AML-193 (cell line): ENCODE measurements at regions not wholly inside any gene's neighbourhood (a gene's known extent, or its start where the extent isn't known, plus 50 kb on each side); places are given as distances from the start of the nearest gene placed in this dataset.
A peak's percentile ranks its signal among the peaks of the same experiment; 100 is the strongest.

Experiments used
- DNase-seq, 2 experiments: peaks; one replicate each; lab custom pipeline; 2025; lab: John Stamatoyannopoulos, UW

GRCh38 chr15:58324533-58324932 lies 107.3 kb upstream of the LIPC start:
- no peak for DNase-seq

- no peak for DNase-seq
Measured at GRCh38 chr15:58327958-58328357, 103.8 kb upstream of the LIPC start.

- no peak for DNase-seq
Measured at GRCh38 chr15:58329211-58329610, 102.6 kb upstream of the LIPC start.

DNA sequence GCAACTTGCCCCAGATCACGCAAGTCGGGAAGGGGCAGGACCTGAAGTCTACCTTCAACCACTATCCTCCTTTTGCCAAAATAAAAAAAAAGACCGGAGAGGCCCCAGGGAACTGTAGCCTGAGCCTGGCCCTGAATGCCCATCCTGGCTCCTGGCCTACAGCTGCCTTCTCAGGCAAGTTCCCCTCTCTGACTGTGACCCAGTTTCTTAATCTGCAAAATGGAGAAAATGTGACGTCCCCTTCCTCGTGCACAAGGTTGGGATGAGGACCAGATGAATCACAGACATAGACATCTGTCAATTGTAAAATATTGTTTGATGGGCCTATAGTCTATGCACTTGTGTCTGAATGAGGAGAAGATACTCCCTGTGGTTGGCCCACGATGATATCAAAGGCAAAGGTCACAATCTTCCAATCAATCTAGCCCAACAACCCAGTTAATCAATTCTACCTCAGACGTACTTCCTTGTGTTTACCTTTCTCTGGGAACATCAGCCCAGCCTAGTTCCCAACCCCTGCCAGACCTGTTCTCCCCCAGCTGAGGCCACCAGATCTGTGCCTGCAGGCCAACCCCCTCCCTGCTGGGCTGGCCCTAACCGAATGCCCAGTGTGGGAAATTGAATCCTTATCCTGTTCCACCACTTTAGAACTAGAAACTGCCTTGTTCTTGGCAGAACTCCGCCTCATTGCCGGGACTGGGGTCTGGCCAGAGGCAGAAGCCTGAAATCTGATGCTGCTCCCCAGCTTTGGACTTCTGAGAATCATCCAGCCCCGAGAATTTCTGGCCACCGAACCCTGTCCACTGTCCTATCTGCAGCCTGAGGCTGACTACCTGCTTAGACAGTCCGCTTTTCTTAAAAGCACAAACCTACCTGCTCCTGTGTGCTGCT lies 101.8 kb upstream of the LIPC start:
- DNase-seq = no peak

DNA sequence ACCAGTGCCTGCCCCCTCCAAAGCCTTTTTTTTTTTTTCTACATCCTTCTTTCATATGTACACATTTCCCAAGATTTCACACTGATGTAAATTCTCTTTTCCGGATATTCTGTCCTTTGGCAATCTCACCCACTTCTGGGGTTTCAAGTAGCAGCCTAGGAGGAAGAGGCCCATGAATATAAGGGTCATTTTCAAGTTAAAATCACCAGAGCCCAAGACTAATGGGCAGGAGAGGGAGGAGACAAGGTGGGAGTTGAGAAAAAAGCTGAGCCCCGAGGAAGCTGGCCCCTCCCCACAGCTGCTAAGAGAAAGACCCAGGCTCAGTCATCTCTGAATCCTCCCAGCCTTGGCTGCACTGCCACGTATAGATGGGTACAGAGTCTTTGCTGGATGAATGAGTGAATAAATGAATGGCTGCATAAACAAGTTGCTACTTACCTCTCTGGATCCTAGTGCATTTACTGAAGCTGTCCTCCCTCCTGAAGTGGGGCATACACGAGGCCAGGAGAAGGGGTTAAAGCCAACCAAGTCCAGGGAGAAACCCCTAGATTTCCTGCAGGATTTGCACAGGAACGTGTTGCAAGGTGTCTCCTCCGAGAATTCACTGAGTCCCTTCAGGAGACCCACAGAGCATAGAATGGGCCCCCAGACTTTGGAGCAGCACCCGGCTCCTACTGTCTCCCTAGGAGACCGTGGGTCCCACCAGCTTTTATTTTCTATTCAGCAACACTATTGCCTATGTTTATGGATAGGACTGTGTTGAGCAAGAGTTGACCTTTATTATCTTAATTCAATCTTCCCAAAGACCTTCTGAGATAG lies 100.8 kb upstream of the LIPC start:
- DNase-seq = no peak

DNA sequence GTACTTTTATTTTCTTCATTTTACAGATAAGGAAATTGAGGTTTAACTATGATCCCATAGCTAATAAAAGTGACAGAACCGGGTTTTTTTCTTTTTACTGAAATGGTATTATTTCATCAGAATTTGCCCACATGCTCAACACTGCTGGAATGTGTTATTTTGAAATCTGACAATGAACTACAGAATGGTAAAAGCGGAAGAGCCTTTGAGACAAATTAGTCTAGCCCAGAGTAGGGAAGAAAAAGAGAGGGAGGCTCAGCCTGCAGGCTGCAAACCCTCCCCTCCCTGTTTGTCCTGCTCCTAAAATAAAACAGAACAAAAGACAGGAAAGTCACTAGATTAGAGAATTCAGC lies 100.3 kb upstream of the LIPC start:
- peak; percentile 90 to 94 for DNase-seq

DNA sequence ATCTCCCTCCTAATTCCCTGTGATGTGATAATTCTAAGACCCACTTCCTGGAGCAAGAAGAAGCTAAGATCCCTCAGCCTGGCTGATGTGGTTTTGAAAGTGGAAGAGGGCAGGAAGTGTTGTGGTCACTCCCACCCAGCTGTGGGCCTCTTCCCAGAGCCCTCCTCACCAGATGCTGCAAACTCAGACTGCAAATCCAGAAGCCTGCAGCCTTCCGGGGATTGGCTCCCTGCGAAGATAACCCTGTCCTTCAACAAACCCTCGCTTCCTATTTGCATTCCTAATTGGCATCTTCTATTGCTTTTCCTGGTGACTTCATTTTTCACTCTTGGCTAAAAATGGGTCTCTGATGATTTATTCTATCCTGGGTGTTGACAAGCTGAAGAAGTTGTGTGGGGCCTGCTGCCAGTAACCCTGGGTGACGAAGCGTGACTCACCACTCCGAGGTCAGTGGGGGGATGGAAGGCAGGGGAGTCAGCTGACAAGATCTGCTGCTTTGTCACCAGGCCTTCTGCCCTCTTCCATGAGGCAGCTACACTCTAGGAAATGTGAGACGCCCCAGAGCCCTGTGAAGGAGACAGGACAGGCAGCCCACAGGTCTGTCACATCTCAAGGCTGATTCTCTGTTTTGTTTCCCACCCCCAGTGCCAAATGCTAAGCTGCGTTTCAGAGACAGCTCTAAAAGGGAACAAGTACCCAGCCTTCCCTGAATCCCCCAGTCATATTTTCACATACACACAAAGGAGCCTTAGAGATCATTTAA lies 99.7 kb upstream of the LIPC start:
- peak; percentile 92 to 96 for DNase-seq

GRCh38 chr15:58332676-58333400 lies 99.0 kb upstream of the LIPC start:
- DNase-seq = peak in 1 of 2 experiments; percentile 5

DNA sequence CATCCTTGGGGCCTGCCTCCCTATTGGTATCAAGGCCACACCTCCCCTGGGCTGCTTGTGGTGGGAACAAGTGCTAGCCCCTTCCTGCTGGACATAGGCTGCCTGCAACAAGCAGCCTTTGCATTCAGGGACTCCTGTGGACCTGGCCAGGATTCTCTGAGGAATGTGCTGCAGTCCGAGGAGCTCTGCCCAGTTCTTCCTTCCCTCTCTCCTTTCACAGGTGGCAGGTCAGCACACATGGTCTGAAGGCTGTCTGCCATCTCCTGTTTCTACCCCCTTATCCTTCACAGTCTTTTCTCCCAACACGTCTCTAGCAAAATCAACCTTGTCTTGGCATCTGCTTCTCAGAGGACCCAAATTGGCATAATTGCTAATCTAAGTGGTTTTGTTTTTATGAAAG lies 97.0 kb upstream of the LIPC start:
- no peak for DNase-seq

DNA sequence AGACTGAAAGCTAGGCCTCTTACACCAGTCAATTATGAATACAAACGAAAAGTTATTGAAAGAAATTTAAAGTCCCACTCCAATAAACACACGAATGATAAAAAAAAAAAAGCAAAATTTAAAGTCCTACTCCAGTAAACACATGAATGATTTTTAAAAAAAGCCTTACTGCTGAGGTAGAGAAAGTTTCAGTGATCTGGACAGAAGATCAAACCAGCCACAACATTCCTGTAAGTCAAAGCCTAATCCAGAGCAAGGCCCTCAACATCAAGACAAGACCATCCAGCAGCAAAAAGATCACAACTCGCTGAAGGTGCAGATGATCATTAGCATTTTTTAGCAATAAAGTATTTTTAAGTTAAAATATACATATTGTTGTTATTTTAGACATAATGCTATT lies 95.6 kb upstream of the LIPC start:
- no peak for DNase-seq

DNA sequence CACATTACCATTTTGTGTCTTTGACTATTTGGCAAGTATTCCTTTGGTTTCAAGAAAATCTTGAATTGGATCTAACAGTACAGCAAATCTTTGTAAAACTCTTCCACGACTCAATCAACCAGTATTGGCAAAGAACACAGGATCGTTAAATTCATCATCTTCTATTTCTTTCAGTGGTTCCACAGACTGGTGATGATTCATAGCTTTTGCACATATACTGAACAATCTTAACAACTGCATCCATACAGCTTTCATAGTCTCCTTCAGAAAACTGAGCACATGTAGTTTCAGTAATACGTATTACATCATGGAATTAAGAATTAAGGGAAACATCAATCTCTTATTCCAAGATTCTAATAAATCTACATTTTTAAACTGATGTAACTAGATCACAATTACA lies 91.6 kb upstream of the LIPC start:
- DNase-seq = no peak

GRCh38 chr15:58342508-58342907 lies 89.3 kb upstream of the LIPC start:
- no peak for DNase-seq

DNA sequence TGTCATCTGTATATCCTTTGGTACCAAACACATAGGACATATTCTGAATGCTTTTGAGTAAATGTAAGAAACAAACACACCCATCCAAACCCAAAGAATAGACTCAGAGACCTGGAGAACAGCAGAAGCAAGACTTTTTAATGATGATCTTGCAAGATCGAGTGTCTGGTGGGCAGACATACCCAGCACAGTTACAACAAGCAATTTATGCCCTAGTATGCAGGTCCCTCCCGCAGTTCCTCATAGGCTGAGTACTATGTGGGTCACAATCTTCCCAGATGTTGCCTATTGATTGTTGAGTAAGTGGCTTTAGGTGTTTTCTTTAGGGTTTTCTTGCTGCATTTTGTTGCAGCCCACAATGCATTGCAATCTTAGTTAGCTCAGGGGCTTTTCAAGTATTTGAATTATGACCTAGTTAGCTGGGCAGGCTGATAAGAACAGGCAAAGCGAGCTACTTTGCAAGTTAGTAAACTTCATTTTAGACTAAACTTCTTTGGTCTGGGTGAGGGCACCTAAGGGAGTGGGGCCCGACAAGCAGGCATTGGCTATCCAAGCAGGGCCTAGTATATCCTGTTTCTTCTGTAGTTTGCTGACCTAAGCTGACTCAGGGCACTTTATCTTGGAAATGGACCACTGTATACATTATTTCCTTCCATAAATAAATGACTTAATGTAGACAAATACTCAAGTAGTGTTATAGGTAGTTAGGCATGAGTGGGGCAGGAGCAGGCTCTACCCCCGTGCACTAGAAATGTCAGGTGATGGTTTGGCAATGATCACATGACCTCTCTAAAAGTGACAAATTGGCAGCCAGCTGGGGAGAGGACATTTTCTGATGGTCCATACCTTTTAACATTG lies 87.3 kb upstream of the LIPC start:
- no peak for DNase-seq

- DNase-seq = no peak
Measured at GRCh38 chr15:58346361-58346760, 85.4 kb upstream of the LIPC start.

DNA sequence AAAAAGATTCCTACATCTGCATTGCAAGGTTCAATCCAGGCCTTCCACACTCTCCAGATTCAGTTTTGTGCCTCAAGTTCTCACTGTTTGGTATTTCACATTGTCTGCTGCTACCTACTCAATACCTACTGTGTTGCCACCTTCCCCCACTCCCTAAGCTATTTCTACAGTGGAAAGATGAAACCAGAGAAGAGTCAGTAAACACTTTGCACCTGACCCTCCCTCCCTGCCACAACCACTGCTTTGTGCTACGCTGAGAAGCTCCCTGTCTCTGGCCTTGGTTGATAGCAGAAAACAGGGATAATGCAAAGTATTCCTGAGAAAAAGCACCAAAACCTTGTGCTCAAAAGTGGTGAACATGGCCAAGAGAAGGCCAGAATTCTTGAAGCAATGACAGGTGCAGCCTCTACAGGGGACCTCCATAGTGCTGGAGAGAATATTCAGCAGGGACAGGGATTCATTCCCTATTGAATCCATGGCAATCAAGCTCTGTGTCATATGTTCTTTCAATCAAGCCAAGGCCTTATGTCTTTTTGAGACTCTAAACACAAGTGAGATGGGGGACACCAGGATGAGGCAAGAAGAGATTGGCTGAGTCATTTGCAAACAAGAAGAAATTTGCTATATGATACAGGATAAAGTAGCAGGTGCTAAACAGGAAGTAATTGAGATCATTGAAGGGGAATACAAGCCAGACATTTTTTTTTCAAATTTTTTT lies 83.5 kb upstream of the LIPC start:
- DNase-seq = peak in 1 of 2 experiments; percentile 4

GRCh38 chr15:58352026-58352929 lies 79.5 kb upstream of the LIPC start:
- DNase-seq = no peak

GRCh38 chr15:58355382-58355971 lies 76.3 kb upstream of the LIPC start:
- no peak for DNase-seq

DNA sequence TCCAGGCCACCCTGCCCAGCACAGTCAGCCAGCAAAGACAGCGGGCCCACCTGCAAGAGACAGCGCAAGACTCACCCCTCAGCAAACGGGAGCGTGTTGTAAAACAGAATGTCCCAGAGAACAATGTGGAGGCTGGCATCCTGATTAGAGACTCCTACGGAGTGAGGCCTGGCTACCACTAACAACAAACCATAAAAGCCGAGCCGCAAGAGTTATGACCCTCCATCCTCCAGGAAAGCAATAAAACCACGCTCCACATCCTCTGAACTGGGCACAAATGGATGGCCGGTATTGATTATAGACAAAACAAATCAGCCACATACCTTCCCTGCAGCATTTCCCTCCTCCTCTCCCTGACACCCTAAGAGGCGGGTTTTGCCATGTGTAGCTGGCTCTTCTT lies 75.8 kb upstream of the LIPC start:
- no peak for DNase-seq
